IPS-18c (cell line): ENCODE measurements at regions not wholly inside any gene's neighbourhood (a gene's known extent, or its start where the extent isn't known, plus 50 kb on each side); places are given as distances from the start of the nearest gene placed in this dataset.
"Not testable (repeated sequence)": the region's sequence is repeated elsewhere in the genome, so short reads cannot be mapped to it uniquely, and the experiment has no call there.

Source experiments
- H3K4me3 ChIP-seq: 2 replicates; pipeline ENCODE4 v1.7.0; 2013; ENCODE audit warnings: low read depth, mild to moderate bottlenecking, low read length, moderate library complexity; ENCODE audit not compliant: insufficient read depth
- H3K9me3 ChIP-seq: one replicate; pipeline ENCODE4 v1.6.1; 2013; ENCODE audit warnings: mild to moderate bottlenecking, low read length, moderate library complexity; ENCODE audit not compliant: control insufficient read depth, insufficient read depth

GRCh38 chr5:13640270-13640669 is 304.2 kb downstream of the DNAH5 start:
- no peaks in the 10 kb centered on the region for H3K9me3 ChIP-seq
- no peak overlapping the region for H3K4me3 ChIP-seq

GRCh38 chr5:13632676-13633075 is 311.8 kb downstream of the DNAH5 start:
- no peak overlapping the region for H3K4me3 ChIP-seq
- H3K9me3 ChIP-seq: peaks cover 2% of the 10 kb centered on the region

DNA sequence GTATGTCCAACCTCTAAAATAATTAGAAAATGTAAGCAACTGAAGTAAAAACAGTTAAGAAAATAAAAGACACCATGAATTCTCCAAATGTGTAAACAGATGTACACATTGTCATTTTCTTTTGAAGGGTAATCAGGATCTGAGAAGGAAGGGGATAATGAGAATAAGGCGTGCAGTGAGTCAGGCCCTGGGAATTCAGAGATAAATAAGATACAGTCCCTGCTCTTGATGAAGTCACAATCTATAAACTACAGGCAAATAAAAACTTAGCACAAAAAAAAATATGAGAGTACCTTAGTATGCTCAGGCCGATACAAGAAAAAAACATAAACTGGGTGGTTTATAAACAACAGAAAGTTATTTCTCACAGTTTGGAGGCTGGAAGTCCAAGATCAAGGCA is 315.3 kb downstream of the DNAH5 start:
- no peak overlapping the region for H3K4me3 ChIP-seq
- H3K9me3 ChIP-seq: peaks cover 2% of the 10 kb centered on the region

DNA sequence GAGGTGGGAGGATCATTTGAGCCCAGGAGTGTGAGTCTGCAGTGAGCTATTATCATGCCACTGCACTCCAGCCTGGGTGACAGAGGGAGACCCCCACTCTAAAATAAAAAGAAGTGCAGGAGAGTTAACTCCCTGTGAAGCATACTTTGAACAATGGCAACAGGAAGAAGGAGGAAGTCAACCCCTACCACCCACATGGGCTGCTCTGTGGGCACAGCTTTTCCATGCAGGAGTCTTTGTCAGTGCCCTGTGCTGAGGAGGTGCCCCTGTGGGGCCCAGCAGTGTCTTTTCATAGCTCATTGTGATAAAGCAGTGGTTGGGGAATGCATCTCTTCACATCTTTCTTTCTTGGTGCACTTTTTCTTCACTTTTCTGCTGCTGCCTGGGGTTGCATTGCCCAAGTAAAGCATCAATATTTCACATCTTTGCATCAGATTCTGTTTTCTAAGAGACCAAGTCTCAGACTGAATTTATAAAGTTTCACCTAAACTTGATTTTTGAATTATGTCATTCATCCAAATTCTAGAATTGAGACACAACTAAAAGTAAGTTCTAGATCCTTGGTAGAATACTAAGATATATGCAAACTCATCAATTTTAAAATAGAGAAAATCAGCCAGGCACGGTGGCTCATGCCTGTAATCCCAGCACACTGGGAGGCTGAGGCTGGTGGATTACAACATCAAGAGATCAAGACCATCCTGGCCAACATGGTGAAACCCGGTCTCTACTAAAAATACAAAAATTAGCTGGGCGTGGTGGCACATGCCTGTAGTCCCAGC is 316.6 kb downstream of the DNAH5 start:
- no peak overlapping the region for H3K4me3 ChIP-seq
- peaks cover 2% of the 10 kb centered on the region for H3K9me3 ChIP-seq

DNA sequence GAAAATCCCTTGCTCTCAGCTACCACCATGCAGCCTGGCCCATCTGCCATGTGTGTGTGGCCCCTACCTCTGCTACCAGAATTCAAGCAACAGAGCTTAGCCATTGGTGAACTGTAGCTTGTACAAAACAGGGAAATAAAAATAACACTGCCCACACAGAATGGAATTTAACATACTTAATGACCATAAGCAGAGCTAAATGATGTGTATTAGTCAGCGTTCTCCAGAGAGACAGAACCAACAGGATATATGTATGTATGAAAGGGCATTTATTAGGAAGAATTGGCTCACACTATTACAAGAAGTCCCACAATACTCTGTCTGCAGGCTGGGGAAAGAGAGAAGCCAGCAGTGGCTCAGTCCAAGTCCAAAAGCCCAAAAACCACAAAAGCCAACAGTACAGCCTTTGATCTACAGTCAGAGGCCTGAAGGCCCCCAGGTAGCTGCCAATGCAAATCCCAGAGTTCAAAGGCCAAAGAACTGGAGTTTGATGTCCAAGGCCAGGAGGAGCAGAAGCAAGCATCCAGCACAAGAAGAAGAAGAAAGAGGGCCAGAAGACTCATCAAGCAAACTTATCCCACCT is 318.8 kb downstream of the DNAH5 start:
- Histone ChIP-seq H3K4me3 (no peak overlapping the region), H3K9me3 (peaks cover 2% of the 10 kb centered on the region)

GRCh38 chr5:13624283-13625074 is 320.0 kb downstream of the DNAH5 start:
- Histone ChIP-seq H3K4me3 (no peak overlapping the region), H3K9me3 (no peaks in the 10 kb centered on the region)

DNA sequence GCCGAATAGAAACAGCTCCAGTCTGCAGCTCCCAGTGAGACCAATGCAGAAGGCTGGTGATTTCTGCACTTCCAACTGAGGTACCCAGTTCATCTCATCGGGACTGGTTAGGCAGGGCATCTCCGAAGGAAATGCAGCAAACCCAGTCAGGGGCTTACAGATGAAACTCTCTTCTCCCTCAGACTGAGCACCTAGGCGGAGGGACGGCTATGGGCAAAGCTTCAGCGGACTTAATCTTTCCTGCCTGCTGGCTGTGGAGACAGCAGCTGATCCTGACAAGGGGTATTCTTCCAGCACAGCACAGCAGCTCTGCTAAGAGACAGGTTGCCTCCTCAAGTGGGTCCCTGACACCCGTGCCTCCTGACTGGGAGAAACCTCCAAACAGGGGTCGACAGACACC is 330.9 kb downstream of the DNAH5 start:
- no peaks in the 10 kb centered on the region for H3K9me3 ChIP-seq
- H3K4me3 ChIP-seq: no peak overlapping the region

DNA sequence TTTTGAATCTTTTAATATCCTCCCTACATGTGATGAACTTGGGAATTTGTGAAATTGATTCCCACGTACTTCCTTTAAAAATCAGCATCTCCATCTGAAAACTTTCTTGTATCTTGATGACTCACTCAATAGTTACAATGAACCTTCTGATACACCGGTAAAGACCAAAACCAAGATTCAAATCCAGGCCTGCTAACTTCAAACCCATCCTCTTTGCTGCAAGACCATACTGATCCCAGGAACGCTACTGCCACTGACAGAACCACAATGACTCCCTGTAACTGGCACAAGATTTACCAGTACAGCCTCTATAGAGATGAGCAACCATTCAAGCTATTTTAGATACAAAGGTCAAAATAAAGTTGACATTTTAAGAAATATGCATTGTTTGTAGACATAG is 332.9 kb downstream of the DNAH5 start:
- H3K4me3 ChIP-seq: no peak overlapping the region
- H3K9me3 ChIP-seq: no peaks in the 10 kb centered on the region

DNA sequence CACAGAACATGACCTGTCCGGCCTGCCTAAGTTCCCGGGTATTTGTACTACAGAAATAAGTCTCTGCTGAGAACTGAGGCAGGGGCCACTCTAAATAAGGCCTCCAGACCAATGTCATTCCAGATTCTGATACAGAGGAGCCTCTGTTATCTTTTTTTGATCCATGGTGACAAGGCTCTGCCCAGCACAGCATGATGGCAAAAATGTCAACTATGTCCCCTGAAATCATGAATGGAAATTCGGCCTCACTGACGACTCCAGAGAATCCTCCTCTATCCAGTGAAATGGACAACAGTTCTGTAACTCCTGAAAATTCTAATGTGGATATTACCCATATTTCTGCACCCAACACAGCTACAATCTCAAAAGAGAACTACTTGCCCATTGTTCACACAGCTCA is 335.0 kb downstream of the DNAH5 start:
- Histone ChIP-seq H3K9me3 (no peaks in the 10 kb centered on the region), H3K4me3 (no peak overlapping the region)

- H3K9me3 ChIP-seq: no peaks in the 10 kb centered on the region
- H3K4me3 ChIP-seq: no peak overlapping the region
These were observed 338.4 kb downstream of the DNAH5 start for GRCh38 chr5:13606051-13606450.

GRCh38 chr5:13601112-13601511 is 343.4 kb downstream of the DNAH5 start:
- Histone ChIP-seq H3K4me3 (no peak overlapping the region), H3K9me3 (no peaks in the 10 kb centered on the region)

DNA sequence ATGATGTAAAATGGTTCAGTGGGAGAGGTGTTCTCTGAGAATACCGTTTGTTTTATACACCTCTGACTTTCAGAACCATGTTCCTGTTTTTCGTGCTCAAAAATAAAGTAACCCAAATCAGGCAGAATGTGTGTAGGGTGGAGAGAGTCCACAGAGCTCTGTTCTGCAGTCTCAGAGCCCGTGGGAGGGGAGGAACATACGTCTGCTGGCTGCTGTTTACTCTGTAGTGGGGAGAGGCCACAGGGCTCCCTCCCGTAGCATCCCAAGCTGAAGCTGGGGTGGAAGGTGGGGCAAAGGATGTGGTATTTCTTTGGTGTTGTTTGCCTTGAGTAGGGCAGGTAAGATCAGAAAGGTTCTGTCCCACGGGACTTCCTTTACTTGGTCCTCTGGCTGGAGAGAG is 348.5 kb downstream of the DNAH5 start:
- H3K4me3 ChIP-seq: no peak overlapping the region
- H3K9me3 ChIP-seq: no peaks in the 10 kb centered on the region

- no peaks in the 10 kb centered on the region for H3K9me3 ChIP-seq
- H3K4me3 ChIP-seq: no peak overlapping the region
These were observed 352.9 kb downstream of the DNAH5 start for GRCh38 chr5:13591621-13592020.

- no peaks in the 10 kb centered on the region for H3K9me3 ChIP-seq
- H3K4me3 ChIP-seq: no peak overlapping the region
These were observed 359.2 kb downstream of the DNAH5 start for GRCh38 chr5:13585324-13585723.

- no peak overlapping the region for H3K4me3 ChIP-seq
- no peaks in the 10 kb centered on the region for H3K9me3 ChIP-seq
These were observed 362.6 kb downstream of the DNAH5 start for GRCh38 chr5:13581914-13582313.

DNA sequence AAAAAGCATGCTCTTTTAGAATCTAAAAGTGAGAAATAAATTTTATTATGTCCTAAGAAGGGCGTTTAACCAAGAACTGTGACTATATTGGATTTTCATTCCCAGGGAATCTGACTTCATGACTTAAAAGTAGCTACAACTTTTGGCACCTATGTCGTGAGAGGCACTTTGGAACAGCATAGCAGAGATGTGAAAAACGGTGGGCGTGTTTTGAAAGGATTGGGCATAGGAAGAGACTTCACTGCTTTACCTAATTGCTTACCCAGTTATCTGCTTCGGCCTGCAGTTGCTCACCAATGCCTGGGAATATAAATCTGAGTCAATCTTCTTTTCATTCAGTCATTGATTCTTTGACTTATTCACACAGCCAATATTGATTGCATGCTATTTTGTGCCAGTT is 363.4 kb downstream of the DNAH5 start:
- H3K9me3 ChIP-seq: no peaks in the 10 kb centered on the region
- no peak overlapping the region for H3K4me3 ChIP-seq

- Histone ChIP-seq H3K4me3 (no peak overlapping the region), H3K9me3 (no peaks in the 10 kb centered on the region)
These were observed 364.4 kb downstream of the DNAH5 start for GRCh38 chr5:13580058-13580457.

- H3K4me3 ChIP-seq, H3K9me3 ChIP-seq: not testable (repeated sequence)
These were observed 365.4 kb downstream of the DNAH5 start for GRCh38 chr5:13579091-13579490.
